Fibroblast of skin of abdomen (primary cell): ENCODE measurements at regions not wholly inside any gene's neighbourhood (a gene's known extent, or its start where the extent isn't known, plus 50 kb on each side); places are given as distances from the start of the nearest gene placed in this dataset.

Experiments used
- DNase-seq: peaks from one replicate; pipeline ENCODE4 v3.0.0-alpha.2; 2013

GRCh38 chr4:19301527-19301926 lies 950.2 kb upstream of the SLIT2 start:
- DNase-seq: peak; percentile 34

- peak; percentile 88 for DNase-seq
These were observed 951.5 kb upstream of the SLIT2 start for GRCh38 chr4:19300213-19300612.

GRCh38 chr4:19298998-19299397 lies 952.7 kb upstream of the SLIT2 start:
- DNase-seq: peak; percentile 79

- DNase-seq: peak; percentile 18
These were observed 957.9 kb upstream of the SLIT2 start for GRCh38 chr4:19293781-19294180.

GRCh38 chr4:19293080-19293479 lies 958.6 kb upstream of the SLIT2 start:
- no peak for DNase-seq

- no peak for DNase-seq
These were observed 964.8 kb upstream of the SLIT2 start for GRCh38 chr4:19286924-19287323.

- DNase-seq: peak; percentile 35
These were observed 966.6 kb upstream of the SLIT2 start for GRCh38 chr4:19285146-19285545.

GRCh38 chr4:19278665-19279064 lies 973.0 kb upstream of the SLIT2 start:
- peak; percentile 6 for DNase-seq

GRCh38 chr4:19266566-19266965 lies 985.1 kb upstream of the SLIT2 start:
- peak; percentile 5 for DNase-seq

GRCh38 chr4:19262467-19262866 lies 989.2 kb upstream of the SLIT2 start:
- DNase-seq: peak; percentile 4

- no peak for DNase-seq
These were observed 991.4 kb upstream of the SLIT2 start for GRCh38 chr4:19260346-19260745.

- no peak for DNase-seq
These were observed 991.8 kb upstream of the SLIT2 start for GRCh38 chr4:19259920-19260319.

GRCh38 chr4:19256823-19257222 lies 994.9 kb upstream of the SLIT2 start:
- DNase-seq: no peak

- peak; percentile 29 for DNase-seq
These were observed 997.2 kb upstream of the SLIT2 start for GRCh38 chr4:19254486-19254885.

GRCh38 chr4:19248023-19248422 lies 1003.7 kb upstream of the SLIT2 start:
- no peak for DNase-seq

- no peak for DNase-seq
These were observed 1009.8 kb upstream of the SLIT2 start for GRCh38 chr4:19241895-19242294.

GRCh38 chr4:19239565-19239964 lies 1012.1 kb upstream of the SLIT2 start:
- DNase-seq: peak; percentile 78

GRCh38 chr4:19236473-19236872 lies 1015.2 kb upstream of the SLIT2 start:
- no peak for DNase-seq

GRCh38 chr4:19230906-19231545 lies 1020.7 kb upstream of the SLIT2 start:
- DNase-seq: no peak

- DNase-seq: no peak
These were observed 1024.0 kb upstream of the SLIT2 start for GRCh38 chr4:19227701-19228100.

- DNase-seq: peak; percentile 12
These were observed 1026.9 kb upstream of the SLIT2 start for GRCh38 chr4:19224820-19225219.

GRCh38 chr4:19216476-19216875 lies 1035.2 kb upstream of the SLIT2 start:
- no peak for DNase-seq

GRCh38 chr4:19214591-19215186 lies 1037.0 kb upstream of the SLIT2 start:
- DNase-seq: peak; percentile 70

- peak; percentile 36 for DNase-seq
These were observed 1038.3 kb upstream of the SLIT2 start for GRCh38 chr4:19213388-19213787.

GRCh38 chr4:19205853-19206252 lies 1045.9 kb upstream of the SLIT2 start:
- no peak for DNase-seq
